Stimulated activated CD8-positive, alpha-beta memory T cell treated with anti-CD3 and anti-CD28 coated beads, Interleukin-15, amount 100 ng/mL, for 1 hour (primary cell): ENCODE measurements at regions not wholly inside any gene's neighbourhood (a gene's known extent, or its start where the extent isn't known, plus 50 kb on each side); places are given as distances from the start of the nearest gene placed in this dataset.

ENCODE experiments used
- DNase-seq: peaks from one replicate; pipeline ENCODE4 v3.0.0-alpha.2; 2020; ENCODE audit warnings: low read depth

DNA sequence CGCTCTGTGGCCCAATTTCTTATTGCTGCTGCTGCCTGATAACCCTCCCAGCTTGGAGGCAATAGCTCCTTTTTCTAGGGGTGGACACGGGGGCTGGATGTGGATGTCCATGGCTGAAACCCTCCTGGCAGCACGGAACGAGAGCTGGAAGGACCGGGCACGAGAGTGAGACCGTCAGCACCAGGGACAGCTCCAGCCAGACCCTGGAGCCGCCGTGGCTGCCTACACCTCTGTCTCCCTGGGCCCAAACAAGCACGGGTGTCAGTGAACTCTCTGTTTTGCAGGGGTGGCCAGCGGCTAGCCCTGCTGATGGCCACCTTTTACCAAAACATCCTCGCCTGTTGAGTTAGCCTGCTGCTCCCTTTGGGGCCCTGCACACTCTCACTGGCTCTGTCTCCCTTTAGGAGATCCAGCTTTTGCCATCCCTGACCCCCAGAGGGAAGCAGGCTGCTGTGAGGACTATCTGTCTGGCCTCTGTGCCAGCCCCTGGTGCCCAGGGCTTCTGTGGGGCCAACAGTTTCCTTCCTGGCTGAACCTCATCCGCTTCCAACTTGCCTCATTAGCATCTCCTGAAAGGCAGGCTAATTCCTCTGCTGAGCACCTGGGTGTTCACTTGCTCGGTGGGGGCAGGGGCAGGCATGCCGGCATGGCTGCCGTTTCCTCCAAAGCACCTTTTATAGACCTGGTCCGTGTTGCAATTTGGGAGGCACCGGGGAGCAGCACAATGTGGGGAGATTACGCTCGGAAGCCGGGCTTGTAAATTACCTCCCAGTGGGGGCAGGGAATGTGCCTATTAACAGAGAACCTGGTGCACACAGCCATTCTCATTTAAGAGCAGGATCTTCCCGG, 118.1 kb downstream of the ENGASE start:
- DNase-seq: no peak

DNA sequence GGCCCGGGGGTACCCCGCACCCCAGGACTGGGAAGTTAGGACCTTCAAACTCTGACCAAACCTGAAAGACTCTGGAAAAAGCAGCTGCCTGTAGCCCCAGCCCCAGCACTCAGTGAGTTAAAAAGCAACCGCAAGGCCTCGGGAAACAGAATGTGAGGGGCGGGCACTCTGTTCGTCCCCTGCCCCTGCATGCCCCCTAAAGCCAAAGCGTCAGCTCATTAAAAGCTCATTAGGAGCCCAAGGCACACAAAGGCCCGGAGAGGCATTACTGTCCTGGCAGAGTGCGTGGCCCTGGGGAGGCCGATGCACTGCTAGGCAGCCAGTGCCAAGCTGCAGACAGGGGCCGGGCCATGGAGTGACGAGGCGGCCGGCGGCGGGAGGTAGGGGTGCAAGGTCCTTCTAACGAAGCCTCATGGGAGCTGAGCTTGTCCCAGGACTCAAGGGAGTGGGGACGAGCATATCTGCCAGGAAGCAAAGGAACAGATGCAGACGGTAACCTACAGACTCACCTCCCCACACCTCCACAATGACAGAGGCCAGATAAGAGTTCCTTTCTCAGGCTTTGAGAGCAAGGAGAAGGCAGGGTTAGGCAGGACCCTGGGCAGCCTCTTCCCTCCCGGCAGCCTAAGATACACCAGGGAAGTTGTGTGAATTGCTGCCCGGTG, 116.8 kb downstream of the ENGASE start:
- DNase-seq: no peak

DNA sequence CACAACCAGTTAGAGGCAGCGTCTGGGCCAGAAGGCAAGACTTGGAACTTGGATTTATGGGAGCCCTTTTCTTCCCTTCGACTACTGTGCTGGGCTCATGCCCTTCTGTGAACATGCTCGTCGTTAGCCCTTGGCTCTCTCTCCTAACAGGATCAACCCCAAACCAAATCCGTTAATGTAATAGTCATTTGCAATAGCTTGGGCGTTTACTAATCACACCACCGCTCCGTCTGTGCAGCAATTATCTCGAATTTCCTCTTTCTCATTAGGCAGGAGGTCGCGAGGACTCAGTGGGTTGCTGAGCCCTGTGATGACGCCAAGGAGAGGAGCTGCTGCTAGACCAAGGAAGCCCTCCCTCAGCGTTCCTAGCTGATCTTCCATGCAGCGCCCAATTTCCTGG, 114.7 kb downstream of the ENGASE start:
- DNase-seq: no peak

DNA sequence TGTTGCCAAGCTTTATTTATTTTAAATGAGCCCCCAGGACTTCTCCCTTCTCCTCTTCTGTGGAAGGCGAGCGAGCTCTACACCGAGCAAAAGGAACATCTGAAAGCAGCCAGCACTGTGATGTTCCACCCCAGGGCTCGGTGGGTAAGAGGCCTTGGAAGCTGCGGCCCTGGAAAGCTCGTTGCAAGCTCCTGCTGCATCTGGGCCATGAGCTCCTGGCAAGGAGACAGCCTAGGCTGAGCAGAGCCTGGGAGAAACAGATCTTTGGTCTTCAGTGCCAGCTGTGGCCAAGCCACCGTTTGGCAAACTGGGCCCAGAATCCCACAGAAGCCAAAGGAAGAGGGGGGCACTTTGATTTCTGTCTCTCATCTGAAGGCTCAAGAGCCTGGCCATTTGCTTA, 114.1 kb downstream of the ENGASE start:
- no peak for DNase-seq

DNA sequence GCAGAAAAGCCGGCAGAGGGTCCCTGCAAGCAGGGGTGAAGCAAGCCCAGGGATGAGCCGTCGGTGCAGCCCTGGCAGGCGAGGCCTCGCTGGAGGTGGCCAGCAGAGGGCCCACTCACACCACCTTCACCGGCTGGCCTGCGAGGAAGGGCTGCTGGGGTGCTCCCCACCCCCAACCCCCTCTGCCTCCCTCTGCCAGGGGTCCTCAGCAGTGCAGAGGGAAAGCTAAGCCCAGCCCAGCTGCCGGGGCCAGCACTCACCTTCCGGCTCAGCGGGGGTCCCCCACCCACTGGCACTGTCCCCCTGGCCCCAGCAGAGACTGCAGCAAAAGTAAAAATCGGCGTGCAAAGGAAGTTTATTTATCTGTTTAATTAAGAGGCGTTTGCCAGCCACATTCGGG, 113.4 kb downstream of the ENGASE start:
- no peak for DNase-seq

DNA sequence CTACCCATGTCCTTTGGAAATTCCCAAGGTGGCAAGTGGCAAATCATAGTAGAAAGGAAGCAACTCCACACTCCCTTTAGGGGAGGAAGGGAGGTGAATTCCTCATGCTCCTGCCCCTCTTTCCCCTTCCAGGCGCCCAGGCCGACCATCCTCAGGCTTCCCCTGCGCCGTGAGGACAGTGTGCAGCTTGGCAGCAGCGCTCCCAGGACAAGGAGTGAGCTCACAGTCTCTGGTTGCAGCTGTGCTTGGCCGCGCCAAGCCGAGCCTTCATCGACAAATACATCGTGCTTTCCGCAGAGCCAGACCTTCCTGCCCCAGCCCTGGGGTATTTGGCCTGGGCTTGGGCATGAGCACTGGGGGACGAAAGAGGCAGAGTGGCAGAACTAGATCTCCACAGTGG, 112.6 kb downstream of the ENGASE start:
- no peak for DNase-seq

DNA sequence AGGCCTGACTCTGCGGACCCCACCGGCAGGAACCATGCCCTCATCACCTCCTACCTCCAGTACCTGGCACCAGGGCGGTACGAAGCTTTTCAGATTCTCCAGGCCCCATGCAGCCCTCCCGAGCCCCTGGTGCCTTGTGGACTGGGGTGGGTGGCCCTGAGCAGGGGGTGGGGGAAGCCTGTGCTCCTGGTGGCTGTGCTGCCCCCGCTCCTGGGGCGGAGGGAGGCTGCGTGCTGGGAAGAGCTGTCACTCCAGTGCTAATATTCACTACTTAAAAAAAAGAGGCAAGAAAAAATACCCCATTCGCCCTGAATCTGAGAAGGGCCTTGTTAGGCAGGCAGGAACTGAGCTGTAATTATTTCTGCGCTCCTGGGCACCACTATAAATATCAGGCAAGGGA, 111.8 kb downstream of the ENGASE start:
- DNase-seq: no peak

DNA sequence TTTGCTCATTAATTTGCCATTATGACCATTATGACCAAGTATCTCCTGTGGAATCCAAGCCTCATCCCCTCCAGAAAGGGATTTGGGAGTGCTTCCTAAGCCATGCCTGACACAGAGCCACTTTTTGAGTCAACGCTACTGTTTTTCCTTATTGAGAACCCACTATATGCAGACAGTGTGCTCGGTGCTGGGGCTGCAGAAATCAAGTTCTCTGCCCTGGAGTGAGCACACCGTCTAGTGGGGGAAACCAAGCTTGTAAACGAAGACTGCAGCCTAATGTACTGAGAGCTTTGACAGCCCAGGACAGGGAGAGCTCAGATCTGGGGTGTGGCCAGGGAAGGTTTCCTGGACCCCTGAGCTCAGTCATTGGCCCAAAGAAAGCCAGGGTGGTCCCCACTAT, 111.0 kb downstream of the ENGASE start:
- no peak for DNase-seq

DNA sequence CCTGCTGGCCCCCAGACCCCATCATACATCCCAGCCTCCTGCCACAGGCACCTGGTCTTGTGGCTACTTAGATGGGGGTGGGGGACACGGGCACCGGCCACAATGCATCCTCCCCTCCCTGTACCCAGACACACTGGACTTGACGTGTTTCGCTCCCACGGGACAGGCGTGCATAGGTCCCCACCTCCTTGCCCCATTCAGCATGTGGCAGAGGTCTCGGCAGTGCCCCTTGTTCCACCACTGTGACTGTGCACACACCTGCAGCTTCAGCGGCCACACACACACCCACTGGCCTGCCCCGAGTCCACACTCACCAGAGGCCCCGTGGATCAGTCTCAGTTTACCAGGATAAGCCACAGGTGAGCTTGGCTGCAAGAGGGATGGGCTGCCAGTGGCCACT, 109.6 kb downstream of the ENGASE start:
- no peak for DNase-seq

DNA sequence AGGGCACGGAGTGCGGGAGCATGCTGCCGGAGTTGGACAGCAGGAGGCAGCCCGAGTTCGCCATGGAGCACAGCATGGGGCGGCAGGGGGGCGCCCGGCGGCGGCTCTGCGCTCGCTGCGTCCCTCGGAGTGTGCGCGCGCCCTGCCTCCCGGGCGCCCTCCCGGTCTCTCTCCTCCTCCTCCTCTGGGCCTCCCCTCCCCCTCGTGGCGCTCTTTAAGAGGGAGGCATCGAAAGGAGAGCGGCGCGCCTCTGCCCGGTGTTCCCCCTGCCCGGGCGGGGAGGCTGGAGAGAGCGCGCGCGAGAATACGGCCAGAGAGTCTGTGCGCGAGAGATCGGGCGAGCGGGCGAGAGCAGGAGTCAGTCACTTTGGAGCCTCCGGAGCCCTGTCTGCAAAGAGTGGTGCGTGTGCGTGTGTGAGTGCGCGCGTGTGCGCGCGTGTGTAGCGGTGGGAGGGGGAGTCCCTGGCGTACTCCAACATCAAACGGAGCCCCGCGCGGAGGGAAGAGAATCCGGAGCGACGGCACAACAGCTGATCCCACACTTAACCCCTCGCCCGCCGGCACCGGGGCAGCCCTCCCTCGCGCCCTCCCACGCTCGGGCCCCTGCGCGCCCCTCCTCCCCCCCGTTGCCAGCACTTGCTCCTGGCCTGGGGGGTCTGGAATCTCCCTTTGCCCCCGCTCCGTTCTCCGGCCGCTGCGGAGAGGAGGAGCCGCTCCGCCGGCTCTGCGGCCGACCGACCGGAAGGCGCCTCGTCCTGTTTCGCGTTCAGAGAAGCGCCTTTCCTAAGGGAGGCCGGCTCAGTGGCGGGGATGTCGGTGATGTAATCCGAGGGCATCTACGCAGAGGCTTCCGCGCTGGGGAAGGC, 108.9 kb downstream of the ENGASE start:
- DNase-seq: no peak

DNA sequence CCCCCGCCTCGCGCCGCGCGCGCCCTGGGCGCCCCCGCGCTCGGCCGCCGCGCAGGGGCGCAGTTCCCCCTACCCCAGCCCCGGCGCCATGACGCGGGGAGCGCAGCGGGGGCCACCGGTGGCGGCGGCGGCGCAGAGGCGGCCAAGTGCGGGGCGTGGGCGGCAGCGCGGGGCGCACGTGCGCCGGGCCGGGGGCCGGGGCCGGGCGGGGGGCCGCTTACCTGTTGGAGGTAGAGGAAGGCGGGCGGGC, 108.3 kb downstream of the ENGASE start:
- no peak for DNase-seq

DNA sequence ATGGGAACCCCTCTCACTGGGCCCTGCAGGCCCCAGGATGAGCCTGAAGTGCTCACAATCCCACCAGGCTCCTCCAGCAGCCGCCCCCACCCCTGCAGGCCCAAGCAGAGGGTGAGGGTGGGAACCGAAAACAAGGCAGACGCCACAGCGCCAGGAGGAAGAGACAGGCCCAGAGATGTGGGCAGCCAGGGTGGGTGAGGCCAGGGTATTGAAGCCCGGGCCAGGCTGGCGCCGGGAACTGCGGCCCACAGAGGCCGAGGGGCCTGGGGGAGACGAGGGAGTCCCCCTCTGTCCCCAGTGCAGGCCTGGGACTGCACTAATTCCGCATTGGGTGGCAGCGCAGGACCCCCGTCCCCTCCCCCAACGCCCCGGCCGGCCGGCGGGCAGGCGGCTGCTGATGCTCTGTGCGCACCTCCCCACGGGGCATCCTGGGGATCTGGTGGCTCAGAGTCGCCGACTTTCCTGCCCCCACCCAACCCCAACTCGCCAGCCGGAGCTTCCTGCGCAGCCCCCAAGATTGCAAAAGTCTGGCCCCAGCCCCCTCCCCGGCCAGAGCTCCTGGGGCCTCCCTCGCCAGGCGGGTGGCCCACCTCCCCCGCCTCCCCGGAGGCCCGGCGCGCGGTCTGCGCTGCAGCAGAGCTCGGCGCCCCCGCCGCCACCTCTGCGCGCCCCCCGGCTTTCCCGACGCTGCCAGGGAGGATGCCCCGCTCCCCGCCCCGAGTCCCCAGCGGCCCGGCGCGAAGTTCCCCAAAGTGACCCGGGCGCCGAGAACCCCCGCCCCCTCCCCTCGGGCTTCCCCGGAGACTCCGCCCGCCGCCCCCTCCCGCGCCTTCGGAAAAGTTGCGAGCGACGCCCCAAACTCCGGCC, 107.8 kb downstream of the ENGASE start:
- DNase-seq: no peak

DNA sequence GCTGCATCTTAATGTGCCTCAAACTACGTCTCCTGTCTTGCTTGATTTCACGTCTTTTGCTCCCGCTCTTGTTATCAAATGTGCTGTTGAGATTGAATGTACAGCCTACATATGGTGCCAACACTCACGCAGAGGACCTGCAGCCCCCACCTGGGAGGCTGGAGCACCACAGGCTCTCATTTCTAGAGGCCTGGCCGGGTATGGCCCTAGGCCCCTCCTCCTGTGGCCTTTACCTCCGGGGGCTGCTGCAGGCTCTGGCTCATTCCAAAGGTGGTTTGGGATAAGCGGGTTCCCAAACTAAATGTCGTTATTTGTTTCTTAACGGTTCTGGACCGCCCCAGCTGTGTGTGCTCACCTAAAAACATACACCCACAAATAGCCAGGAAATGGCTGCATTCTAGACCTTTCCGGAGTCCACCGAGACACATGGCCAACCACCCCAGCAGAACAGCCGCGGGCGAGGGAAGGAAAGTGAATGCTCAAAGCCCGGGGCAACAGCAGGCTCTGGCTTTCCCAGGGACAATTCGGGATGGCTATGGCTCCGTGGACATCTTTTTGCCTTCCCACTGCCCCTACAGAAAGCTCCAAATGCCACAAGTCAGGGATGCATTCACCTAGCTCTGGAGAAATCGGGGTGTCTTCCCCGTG, 105.9 kb downstream of the ENGASE start:
- no peak for DNase-seq

DNA sequence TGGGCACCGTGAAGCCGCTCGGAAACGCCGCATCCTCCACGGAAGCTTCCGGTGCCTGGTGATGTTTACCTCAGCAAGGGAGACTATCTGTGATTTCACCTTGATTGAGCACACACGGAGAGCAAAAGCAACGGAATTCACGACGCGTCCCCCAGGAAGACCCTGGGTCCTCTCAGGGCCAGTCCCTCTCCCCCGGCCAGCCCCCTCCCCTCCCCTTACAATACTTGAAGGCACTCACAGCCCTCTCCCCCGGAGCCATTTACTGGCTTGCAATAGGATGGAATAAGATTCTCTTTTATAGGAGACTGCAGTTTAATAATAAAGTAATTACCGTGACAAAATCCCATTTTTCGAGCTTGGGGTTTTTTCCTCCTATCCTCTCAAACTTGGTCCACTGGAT, 104.7 kb downstream of the ENGASE start:
- DNase-seq: no peak

DNA sequence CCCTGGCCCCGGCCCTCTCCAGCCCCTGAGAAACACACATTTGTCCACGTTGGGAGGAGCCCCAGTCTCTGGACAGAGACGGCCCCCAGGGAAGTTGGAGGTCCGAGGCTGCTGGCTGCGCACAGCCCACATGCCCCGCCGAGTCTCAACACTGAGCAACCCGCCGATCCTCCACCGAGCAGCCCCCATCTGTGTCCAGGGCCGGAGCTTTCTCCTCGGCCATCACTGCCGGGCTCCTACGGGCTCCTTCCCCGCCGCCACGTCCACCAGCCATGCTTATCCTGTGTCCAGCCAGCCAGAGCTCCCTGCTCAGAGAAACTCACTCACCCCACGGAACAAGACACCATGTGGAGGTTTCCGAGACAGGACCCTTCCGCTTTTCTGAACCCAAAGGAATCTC, 103.3 kb downstream of the ENGASE start:
- no peak for DNase-seq

DNA sequence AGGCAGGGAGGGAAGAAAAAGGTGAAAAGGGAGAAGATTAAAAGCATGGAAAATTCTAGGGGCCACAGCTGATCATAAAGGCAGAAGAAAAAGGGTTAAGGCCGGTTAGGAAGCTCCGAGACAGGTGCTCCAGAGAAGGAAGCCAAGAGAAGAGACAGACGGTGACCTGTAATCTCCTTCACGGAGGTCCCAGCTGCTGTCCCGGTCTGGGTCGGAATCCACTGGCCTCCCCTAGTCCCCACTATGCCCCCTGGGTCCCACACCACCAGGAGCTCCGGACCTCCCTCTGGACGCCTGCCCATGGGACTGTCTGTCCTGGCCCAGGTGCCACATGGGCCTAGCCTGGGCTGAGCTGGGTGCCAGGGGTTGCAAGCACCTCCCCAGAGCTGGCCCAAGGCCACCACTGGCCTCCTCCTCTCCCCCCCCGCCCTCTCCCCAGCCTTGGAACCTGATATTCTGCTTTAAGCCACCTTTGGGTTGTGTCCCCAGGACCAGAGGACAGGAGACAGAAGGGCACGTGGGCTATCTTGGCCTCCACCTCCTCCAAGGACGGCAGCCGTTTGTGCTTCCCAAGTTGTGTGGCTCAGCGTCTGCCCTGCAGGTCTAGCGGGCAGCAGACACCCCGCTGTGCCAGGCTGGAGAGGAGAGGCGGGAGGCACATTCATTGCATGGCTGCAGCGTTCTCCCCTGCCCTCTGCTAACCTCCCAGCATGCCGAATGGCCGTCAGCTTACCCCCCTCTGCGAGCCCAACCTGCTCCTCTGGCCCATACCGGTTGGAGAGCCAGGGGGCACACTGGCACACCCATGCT, 102.4 kb downstream of the ENGASE start:
- DNase-seq: no peak

DNA sequence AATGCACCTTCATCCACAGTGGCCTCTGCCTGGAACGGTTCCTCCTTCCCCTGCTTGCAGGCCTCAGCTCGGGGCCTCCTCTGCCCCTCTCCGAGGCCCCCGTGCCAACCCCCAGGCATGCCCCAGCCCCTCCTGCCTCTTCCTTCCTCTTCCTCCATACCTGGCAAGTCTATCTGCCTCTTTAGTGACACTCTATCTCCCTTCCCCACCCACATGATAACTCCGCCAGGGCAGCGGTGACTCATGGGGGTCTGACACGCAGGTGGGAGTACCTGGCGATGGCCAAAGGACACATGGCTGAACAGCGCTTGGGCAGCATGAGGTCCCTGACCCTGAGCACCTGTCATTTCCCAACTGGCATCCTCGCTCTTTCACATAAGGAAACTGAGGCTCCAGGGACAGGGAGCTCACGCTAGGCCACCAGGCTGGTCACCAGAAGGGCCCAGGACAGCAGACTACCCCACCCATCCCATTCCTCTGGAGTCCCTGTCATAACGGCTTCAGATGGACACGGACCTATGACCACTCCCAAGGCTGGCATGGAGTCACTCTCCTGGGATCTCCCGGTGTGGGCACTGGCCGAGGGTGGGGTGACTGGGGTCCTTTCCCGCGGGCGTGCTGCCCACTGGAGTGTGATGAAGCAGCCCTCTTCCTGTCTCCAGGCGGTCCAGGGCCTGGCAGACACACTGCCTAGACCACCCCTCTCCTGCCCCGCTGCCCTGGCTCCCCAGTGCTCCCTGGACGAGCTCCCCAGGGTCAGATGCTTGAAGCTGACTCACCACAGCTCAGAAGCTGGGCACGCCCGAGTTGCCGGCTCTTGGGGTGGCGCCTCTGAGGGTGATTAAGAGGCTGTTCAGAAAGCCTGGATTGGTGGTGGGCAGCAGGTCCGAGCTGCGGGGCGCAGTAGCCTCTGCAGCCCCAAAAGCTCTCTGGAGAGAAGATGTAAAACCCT, 100.6 kb downstream of the ENGASE start:
- DNase-seq: no peak

DNA sequence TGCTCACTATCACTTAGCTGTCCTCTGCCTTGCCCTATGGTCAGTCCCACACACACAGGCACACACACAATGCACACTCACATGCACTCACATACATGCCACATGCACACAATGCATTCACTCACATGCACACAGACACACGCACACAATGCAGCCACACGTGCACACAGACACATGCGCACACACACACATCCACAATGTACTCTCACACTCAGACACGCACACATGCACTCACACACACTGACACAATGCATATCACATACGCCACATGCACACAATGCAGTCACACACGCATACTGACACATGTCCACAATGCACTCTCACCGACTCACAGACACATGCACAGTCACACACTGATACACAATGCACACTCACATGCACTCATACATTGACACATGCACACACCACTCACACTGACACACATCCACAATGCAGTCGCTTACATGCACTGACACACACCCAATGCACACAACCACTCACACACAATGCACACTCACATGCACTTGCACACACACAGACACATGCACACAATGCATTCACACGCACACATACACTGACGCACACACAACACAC, 99.7 kb downstream of the ENGASE start:
- DNase-seq: no peak

DNA sequence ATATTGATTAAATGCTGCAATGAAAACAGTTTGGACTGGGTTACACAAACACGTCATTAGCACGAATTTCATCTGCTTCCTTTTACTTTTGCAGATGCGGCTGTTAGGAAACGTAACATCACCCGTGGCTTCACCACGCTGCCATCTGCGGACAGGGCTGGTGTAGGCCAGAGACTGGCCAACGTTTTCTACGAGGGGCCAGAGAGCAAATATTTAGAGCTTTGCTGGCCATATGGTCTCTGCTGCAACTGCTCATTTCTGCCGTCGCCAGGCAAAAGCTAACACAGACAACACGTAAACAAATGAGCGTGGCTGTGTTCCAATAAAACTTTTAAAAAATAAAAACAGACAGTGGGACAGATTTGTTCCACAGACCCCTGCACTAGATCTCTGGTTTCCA, 96.6 kb downstream of the ENGASE start:
- no peak for DNase-seq
